Loucy (cell line): ENCODE measurements at regions not wholly inside any gene's neighbourhood (a gene's known extent, or its start where the extent isn't known, plus 50 kb on each side); places are given as distances from the start of the nearest gene placed in this dataset.

Experiments
- H2AFZ ChIP-seq: fragments of 200-600 bp; sonication (generic); 2 replicates; pipeline ENCODE4 v1.6.0; 2016; ENCODE audit warnings: antibody characterized with exemption, mild to moderate bottlenecking, low read length, moderate library complexity
- H3F3A ChIP-seq: fragments of 200-600 bp; 2 replicates; pipeline ENCODE4 v1.6.0; 2016; ENCODE audit warnings: antibody characterized with exemption, low read depth, mild to moderate bottlenecking
- H3K27me3 ChIP-seq: fragments of 200-600 bp; sonication (generic); 2 replicates; pipeline ENCODE4 v1.6.1; 2014; ENCODE audit warnings: low read length, mild to moderate bottlenecking; ENCODE audit not compliant: insufficient read depth, poor library complexity, severe bottlenecking
- H3K36me3 ChIP-seq: fragments of 200-600 bp; sonication (generic); 2 replicates; pipeline ENCODE4 v1.6.1; 2016; ENCODE audit warnings: low read length; ENCODE audit not compliant: insufficient read depth
- H3K4me1 ChIP-seq: fragments of 200-600 bp; sonication (generic); 2 replicates; pipeline ENCODE4 v1.5.1; 2014; ENCODE audit warnings: low read length, mild to moderate bottlenecking; ENCODE audit not compliant: insufficient read depth, poor library complexity, severe bottlenecking
- H3K4me2 ChIP-seq: fragments of 200-600 bp; sonication (generic); 2 replicates; pipeline ENCODE4 v1.6.0; 2014; ENCODE audit warnings: antibody characterized with exemption, low read length, low read depth, mild to moderate bottlenecking; ENCODE audit not compliant: poor library complexity, severe bottlenecking
- H3K4me3 ChIP-seq: fragments of 200-600 bp; sonication (generic); 2 replicates; pipeline ENCODE4 v1.5.1; 2014; ENCODE audit warnings: low read length, mild to moderate bottlenecking, mixed read lengths; ENCODE audit not compliant: poor library complexity, severe bottlenecking
- H3K79me2 ChIP-seq: fragments of 200-600 bp; sonication (generic); 2 replicates; pipeline ENCODE4 v1.6.1; 2014; ENCODE audit warnings: low read length; ENCODE audit not compliant: insufficient read depth
- H3K9ac ChIP-seq: fragments of 200-600 bp; sonication (generic); 2 replicates; pipeline ENCODE4 v1.6.0; 2014; ENCODE audit warnings: mild to moderate bottlenecking, low read depth, low read length, moderate library complexity; ENCODE audit not compliant: poor library complexity, severe bottlenecking
- H3K9me2 ChIP-seq: fragments of 200-600 bp; sonication (generic); replicated peaks from 2 replicates; pipeline ENCODE4 v1.6.1; 2016; ENCODE audit warnings: low read depth, low read length, mixed read lengths
- H3K9me3 ChIP-seq: fragments of 200-600 bp; sonication (generic); 2 replicates; pipeline ENCODE4 v1.6.1; 2014; ENCODE audit warnings: mild to moderate bottlenecking, antibody characterized with exemption, low read length, low read depth; ENCODE audit not compliant: insufficient read depth
- H4K20me1 ChIP-seq: fragments of 200-600 bp; sonication (generic); 2 replicates; pipeline ENCODE4 v1.6.0; 2014; ENCODE audit warnings: antibody characterized with exemption, low read length, mild to moderate bottlenecking; ENCODE audit not compliant: insufficient read depth, poor library complexity, severe bottlenecking
- CTCF ChIP-seq: fragments of 200-600 bp; sonication (generic); conservative IDR thresholded peaks from 2 replicates; pipeline ENCODE4 v1.5.1; 2014; ENCODE audit warnings: mild to moderate bottlenecking, antibody characterized with exemption, low read length
- EZH2phosphoT487 ChIP-seq: fragments of 200-600 bp; IDR thresholded peaks from 2 replicates; pipeline ENCODE4 v1.6.1; 2018; ENCODE audit warnings: antibody characterized with exemption, mild to moderate bottlenecking, moderate library complexity, borderline replicate concordance

GRCh38 chr12:128204711-128205110 lies 62.3 kb upstream of the TMEM132C start:
- no peak overlapping the region for H3K4me2 ChIP-seq
- peaks cover 5% of the 10 kb centered on the region; the same call in 1 of the 2 replicates for H3K9me3 ChIP-seq
- no peaks in the 10 kb centered on the region for H3K27me3 ChIP-seq
- H3K4me3 ChIP-seq, result no peak overlapping the region
- TF ChIP-seq CTCF (no peak), EZH2phosphoT487 (no peak)
- no peaks in the 10 kb centered on the region for H3K79me2 ChIP-seq
- no peak overlapping the region for H3K9ac ChIP-seq
- H3K36me3 ChIP-seq, result no peaks in the 10 kb centered on the region
- H3K9me2 ChIP-seq, result no peaks in the 10 kb centered on the region
- no peaks in the 10 kb centered on the region for H3K4me1 ChIP-seq
- no peak overlapping the region for H2AFZ ChIP-seq
- no peaks in the 10 kb centered on the region for H4K20me1 ChIP-seq
- H3F3A ChIP-seq, result no peaks in the 10 kb centered on the region

GRCh38 chr12:128205145-128205544 lies 61.8 kb upstream of the TMEM132C start:
- H3K79me2 ChIP-seq, result no peaks in the 10 kb centered on the region
- no peak overlapping the region for H3K9ac ChIP-seq
- no peak overlapping the region for H3K4me2 ChIP-seq
- H3K9me3 ChIP-seq, result peaks cover 5% of the 10 kb centered on the region; the same call in 1 of the 2 replicates
- H2AFZ ChIP-seq, result no peak overlapping the region
- H4K20me1 ChIP-seq, result no peaks in the 10 kb centered on the region
- no peaks in the 10 kb centered on the region for H3K36me3 ChIP-seq
- TF ChIP-seq EZH2phosphoT487 (no peak), CTCF (no peak)
- no peaks in the 10 kb centered on the region for H3F3A ChIP-seq
- H3K4me1 ChIP-seq, result no peaks in the 10 kb centered on the region
- no peak overlapping the region for H3K4me3 ChIP-seq
- H3K27me3 ChIP-seq, result no peaks in the 10 kb centered on the region
- H3K9me2 ChIP-seq, result no peaks in the 10 kb centered on the region

GRCh38 chr12:128205758-128206157 lies 61.2 kb upstream of the TMEM132C start:
- Histone ChIP-seq H3K4me2 (no peak overlapping the region), H4K20me1 (no peaks in the 10 kb centered on the region), H3K36me3 (no peaks in the 10 kb centered on the region), H3K27me3 (no peaks in the 10 kb centered on the region), H3K9me3 (0 out of 2 replicates have a peak, but pooled peaks cover 3% of the 10 kb centered on the region), H3F3A (no peaks in the 10 kb centered on the region), H3K79me2 (no peaks in the 10 kb centered on the region), H3K9me2 (no peaks in the 10 kb centered on the region), H2AFZ (no peak overlapping the region), H3K4me3 (no peak overlapping the region), H3K9ac (no peak overlapping the region), H3K4me1 (no peaks in the 10 kb centered on the region)
- no peak for TF ChIP-seq CTCF
- no peak for TF ChIP-seq EZH2phosphoT487
